SK-N-SH (cell line): ENCODE measurements at regions not wholly inside any gene's neighbourhood (a gene's known extent, or its start where the extent isn't known, plus 50 kb on each side); places are given as distances from the start of the nearest gene placed in this dataset.
"Not testable (repeated sequence)": the region's sequence is repeated elsewhere in the genome, so short reads cannot be mapped to it uniquely, and the experiment has no call there.

Source experiments
- CTCF ChIA-PET: fragments of 300-600, 350-600 bp; formaldehyde crosslinking; extraction: SDS; loops from one replicate; lab custom pipeline; 2021; lab: Yijun Ruan, JAX
- POLR2A ChIA-PET: fragments of 350-600 bp; sonication (Branson Sonifier 250); formaldehyde crosslinking; extraction: SDS; loops from one replicate; lab custom pipeline; 2020; ENCODE audit warnings: antibody characterized with exemption, inconsistent platforms; lab: Yijun Ruan, JAX
- DNase-seq: peaks from one replicate; pipeline ENCODE4 v3.0.0; 2012
- H2AFZ ChIP-seq: fragments of 200-600 bp; sonication (generic); 2 replicates; pipeline ENCODE4 v1.8.1; 2016; ENCODE audit warnings: antibody characterized with exemption, mild to moderate bottlenecking, low read depth
- H3F3A ChIP-seq: fragments of 200-600 bp; sonication (generic); replicated peaks from 2 replicates; pipeline ENCODE3; 2016; ENCODE audit warnings: antibody characterized with exemption, mild to moderate bottlenecking; ENCODE audit not compliant: insufficient read depth
- H3K27ac ChIP-seq, 2 experiments: fragments of 200-500 bp in 1 of 2; fragments of 200-600 bp in 1 of 2; sonication (Bioruptor generic) in 1 of 2; sonication (generic), shearing (Covaris generic) in 1 of 2; 2 replicates each; pipeline versions ENCODE4 v1.5.1 to v1.6.1; 2014 to 2016; ENCODE audit warnings: low read depth in 2 of 2, inconsistent platforms in 1 of 2, low read length in 1 of 2, mild to moderate bottlenecking in 1 of 2, mixed read lengths in 1 of 2
- H3K27me3 ChIP-seq: fragments of 200-600 bp; sonication (generic), shearing (Covaris generic); 2 replicates; pipeline ENCODE4 v1.6.1; 2016; ENCODE audit warnings: mixed run types; ENCODE audit not compliant: insufficient read depth
- H3K36me3 ChIP-seq, 2 experiments: fragments of 200-500 bp in 1 of 2; fragments of 200-600 bp in 1 of 2; sonication (Bioruptor generic) in 1 of 2; sonication (generic) in 1 of 2; replicated peaks in 1 of 2; 2 replicates each; pipeline versions ENCODE3 to v1.5.1; 2014 to 2016; ENCODE audit warnings: low read length in 1 of 2, mild to moderate bottlenecking in 1 of 2; ENCODE audit not compliant: insufficient read depth in 2 of 2, control insufficient read depth in 1 of 2
- H3K4me1 ChIP-seq, 2 experiments: fragments of 200-500 bp in 1 of 2; fragments of 200-600 bp in 1 of 2; sonication (Bioruptor generic) in 1 of 2; sonication (generic), shearing (Covaris generic) in 1 of 2; 2 replicates each; pipeline versions ENCODE4 v1.5.1 to v1.6.1; 2014 to 2016; ENCODE audit warnings: low read depth in 1 of 2, low read length in 1 of 2, mixed run types in 1 of 2; ENCODE audit not compliant: insufficient read depth in 2 of 2, control insufficient read depth in 1 of 2
- H3K4me2 ChIP-seq: fragments of 200-600 bp; sonication (generic), shearing (Covaris generic); 2 replicates; pipeline ENCODE4 v1.6.1; 2017; ENCODE audit warnings: mixed run types
- H3K4me3 ChIP-seq, 2 experiments: fragments of 200-500 bp in 1 of 2; fragments of 200-600 bp in 1 of 2; sonication (Bioruptor generic) in 1 of 2; sonication (generic), shearing (Covaris generic) in 1 of 2; 2 replicates each; pipeline versions ENCODE4 v1.5.1 to v1.8.1; 2014 to 2016; ENCODE audit warnings: low read depth in 2 of 2, inconsistent platforms in 1 of 2, low read length in 1 of 2, mild to moderate bottlenecking in 1 of 2, mixed read lengths in 1 of 2, moderate library complexity in 1 of 2
- H3K79me2 ChIP-seq: fragments of 200-600 bp; sonication (generic); 2 replicates; pipeline ENCODE4 v1.8.1; 2017; ENCODE audit warnings: mild to moderate bottlenecking; ENCODE audit not compliant: insufficient read depth
- H3K9ac ChIP-seq: fragments of 200-600 bp; sonication (generic); 2 replicates; pipeline ENCODE4 v1.6.1; 2017; ENCODE audit warnings: mixed run types
- H3K9me2 ChIP-seq: fragments of 200-600 bp; sonication (generic); 2 replicates; pipeline ENCODE4 v1.6.1; 2017; ENCODE audit warnings: mixed run types
- H3K9me3 ChIP-seq: fragments of 200-600 bp; sonication (generic); 2 replicates; pipeline ENCODE4 v1.6.1; 2017; ENCODE audit warnings: mixed run types, mild to moderate bottlenecking, moderate library complexity
- H4K20me1 ChIP-seq: fragments of 200-600 bp; sonication (generic); 2 replicates; pipeline ENCODE4 v1.6.1; 2017; ENCODE audit warnings: mild to moderate bottlenecking, mixed run types; ENCODE audit not compliant: insufficient read depth
- GABPA ChIP-seq: IDR thresholded peaks from 2 replicates; pipeline ENCODE4 v1.4.0; 2012; ENCODE audit warnings: low read depth, mild to moderate bottlenecking
- GATA2 ChIP-seq: sonication (generic); formaldehyde crosslinking; IDR thresholded peaks from 2 replicates; pipeline ENCODE4 v1.5.0; 2020; ENCODE audit warnings: mild to moderate bottlenecking, missing genetic modification reagents
- MXI1 ChIP-seq: IDR thresholded peaks from 2 replicates; pipeline ENCODE4 v1.6.1; 2012; ENCODE audit warnings: mild to moderate bottlenecking, low read depth, low read length, improper control_type of control experiment
- NRF1 ChIP-seq: IDR thresholded peaks from 2 replicates; pipeline ENCODE4 v1.6.1; 2012; ENCODE audit warnings: low read depth, mild to moderate bottlenecking, low read length
- SIN3A ChIP-seq: IDR thresholded peaks from 2 replicates; pipeline ENCODE4 v1.6.1; 2012; ENCODE audit warnings: low read depth, mild to moderate bottlenecking, low read length, moderate library complexity, borderline replicate concordance
- TCF12 ChIP-seq: IDR thresholded peaks from 2 replicates; pipeline ENCODE4 v1.4.0; 2012
- WGBS: methylation state at CpG from one replicate; pipeline ENCODE4 v1.1.6; 2017; ENCODE audit warnings: low lambda C conversion rate; 5-methylcytosine and 5-hydroxymethylcytosine counted together
- TF ChIP-seq, protein P1 (sequence below): fragments of 200-600 bp; sonication (generic); IDR thresholded peaks from 2 replicates; pipeline ENCODE4 v1.6.1; 2017; ENCODE audit warnings: antibody characterized with exemption, mild to moderate bottlenecking, moderate library complexity
- TF ChIP-seq, protein P2 (sequence below): IDR thresholded peaks from 2 replicates; pipeline ENCODE4 v1.6.1; 2012; ENCODE audit warnings: mild to moderate bottlenecking, low read depth, low read length, moderate library complexity

DNA sequence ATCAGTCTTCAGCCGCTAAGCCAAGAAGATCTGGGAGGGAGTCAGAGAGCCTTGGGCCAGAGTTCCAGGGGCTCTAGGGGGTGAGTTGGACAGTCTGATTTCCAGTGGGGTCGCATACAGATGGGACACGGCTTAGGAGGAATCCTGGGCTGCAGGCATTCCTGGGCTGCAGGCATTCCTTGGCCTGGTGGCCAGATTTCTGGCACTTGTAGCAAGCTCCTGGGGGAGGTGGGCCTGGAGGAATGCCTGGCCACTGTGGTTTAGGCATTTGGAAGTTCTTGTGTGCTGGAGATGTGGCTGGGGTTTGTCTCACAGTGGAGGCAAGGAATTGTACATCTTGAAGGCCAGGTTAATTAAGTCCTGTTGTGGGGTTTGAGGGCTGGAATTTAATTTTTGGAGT, 165.4 kb upstream of the JADE1 start:
- DNase-seq, H3K4me3 ChIP-seq, H3K4me1 ChIP-seq, H3K36me3 ChIP-seq, H2AFZ ChIP-seq, CTCF ChIA-PET, H3K9me2 ChIP-seq, H3F3A ChIP-seq, H3K4me2 ChIP-seq, H3K9ac ChIP-seq, POLR2A ChIA-PET, H3K9me3 ChIP-seq, H3K27me3 ChIP-seq, H3K79me2 ChIP-seq, H4K20me1 ChIP-seq, H3K27ac ChIP-seq: not testable (repeated sequence)
- 76% methylated on average over 2 of the region's 3 CpGs for WGBS
- TF ChIP-seq TCF12: peak; percentile 43; the same call in 1 of the 2 replicates

DNA sequence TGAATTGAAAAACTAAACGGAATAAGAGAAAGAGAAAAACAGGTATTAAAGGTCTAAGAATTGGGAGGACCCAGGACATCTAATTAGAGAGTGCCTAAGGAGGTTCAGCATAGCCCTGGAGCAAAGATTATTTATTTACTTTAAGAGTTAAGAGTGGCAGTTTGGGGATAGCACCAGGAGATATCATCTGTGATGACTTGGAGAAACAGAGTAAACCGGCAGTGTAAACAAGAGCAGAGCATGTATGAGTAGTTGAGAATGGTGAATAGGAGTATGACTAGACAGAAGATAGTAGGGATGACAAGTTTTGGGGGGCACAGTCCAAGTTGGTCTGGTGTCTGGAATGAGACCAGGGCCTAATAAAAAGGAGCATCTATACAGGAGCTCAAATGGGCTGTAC, 167.9 kb upstream of the JADE1 start:
- CTCF ChIA-PET, H3K4me1 ChIP-seq: not testable (repeated sequence)
- 94% methylated on average over 2 of the region's 2 CpGs for WGBS

DNA sequence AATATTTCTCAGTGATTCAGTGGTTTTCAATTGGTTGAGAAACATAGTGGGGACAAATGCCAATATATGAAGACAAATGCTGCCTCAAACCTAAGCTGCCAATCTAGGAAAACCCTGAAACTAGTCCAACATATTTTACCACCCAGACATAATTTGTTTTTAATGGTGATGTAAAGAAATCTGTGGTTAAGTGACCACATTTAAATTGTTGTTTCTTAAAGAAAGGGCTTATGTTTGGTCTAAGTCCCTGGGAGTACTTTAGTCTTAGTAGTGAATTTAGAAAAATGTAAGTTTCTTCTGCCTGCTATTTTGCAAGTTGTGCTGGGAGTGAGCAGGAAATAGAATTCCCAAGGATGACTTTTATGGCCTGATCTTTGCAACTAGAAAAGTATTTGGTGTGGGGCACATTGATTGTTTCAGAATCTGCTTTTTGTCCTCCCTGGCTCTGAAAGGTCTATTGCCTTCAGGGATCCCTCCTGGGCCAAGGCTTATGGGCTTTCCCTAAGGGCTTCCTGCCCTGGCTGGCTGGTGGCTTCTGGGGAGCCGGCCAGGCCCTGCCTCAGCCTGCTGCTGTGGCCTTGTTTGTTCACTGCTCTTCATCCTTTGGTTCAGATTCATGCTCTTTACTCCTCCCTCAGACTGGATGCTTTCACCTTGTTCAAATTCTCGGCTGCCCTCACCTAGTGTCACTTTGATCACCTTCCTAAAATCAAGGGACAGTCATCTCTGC, 169.8 kb upstream of the JADE1 start:
- Histone ChIP-seq H3K27me3 (no peaks in the 10 kb centered on the region), H3K9ac (no peak overlapping the region), H3K9me2 (no peaks in the 10 kb centered on the region), H3K4me3 (no peak overlapping the region), H3K79me2 (no peaks in the 10 kb centered on the region), H3K27ac (no peak overlapping the region), H3F3A (no peaks in the 10 kb centered on the region), H4K20me1 (no peaks in the 10 kb centered on the region), H3K4me1 (no peaks in the 10 kb centered on the region; a peak in 1 of 4 replicates), H3K4me2 (no peak overlapping the region), H3K9me3 (no peaks in the 10 kb centered on the region), H2AFZ (no peak overlapping the region), H3K36me3 (no peaks in the 10 kb centered on the region)
- ChIA-PET CTCF (no interaction called here), POLR2A (no interaction called here)
- 96% methylated on average over 2 of the region's 2 CpGs for WGBS
- TF ChIP-seq NRF1 (no peak), SIN3A (no peak), GABPA (no peak), GATA2 (CRISPR knock-in tag) (no peak), MXI1 (no peak)
- TF ChIP-seq, protein P1, sequence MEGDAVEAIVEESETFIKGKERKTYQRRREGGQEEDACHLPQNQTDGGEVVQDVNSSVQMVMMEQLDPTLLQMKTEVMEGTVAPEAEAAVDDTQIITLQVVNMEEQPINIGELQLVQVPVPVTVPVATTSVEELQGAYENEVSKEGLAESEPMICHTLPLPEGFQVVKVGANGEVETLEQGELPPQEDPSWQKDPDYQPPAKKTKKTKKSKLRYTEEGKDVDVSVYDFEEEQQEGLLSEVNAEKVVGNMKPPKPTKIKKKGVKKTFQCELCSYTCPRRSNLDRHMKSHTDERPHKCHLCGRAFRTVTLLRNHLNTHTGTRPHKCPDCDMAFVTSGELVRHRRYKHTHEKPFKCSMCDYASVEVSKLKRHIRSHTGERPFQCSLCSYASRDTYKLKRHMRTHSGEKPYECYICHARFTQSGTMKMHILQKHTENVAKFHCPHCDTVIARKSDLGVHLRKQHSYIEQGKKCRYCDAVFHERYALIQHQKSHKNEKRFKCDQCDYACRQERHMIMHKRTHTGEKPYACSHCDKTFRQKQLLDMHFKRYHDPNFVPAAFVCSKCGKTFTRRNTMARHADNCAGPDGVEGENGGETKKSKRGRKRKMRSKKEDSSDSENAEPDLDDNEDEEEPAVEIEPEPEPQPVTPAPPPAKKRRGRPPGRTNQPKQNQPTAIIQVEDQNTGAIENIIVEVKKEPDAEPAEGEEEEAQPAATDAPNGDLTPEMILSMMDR: no peak
- TF ChIP-seq, protein P2, sequence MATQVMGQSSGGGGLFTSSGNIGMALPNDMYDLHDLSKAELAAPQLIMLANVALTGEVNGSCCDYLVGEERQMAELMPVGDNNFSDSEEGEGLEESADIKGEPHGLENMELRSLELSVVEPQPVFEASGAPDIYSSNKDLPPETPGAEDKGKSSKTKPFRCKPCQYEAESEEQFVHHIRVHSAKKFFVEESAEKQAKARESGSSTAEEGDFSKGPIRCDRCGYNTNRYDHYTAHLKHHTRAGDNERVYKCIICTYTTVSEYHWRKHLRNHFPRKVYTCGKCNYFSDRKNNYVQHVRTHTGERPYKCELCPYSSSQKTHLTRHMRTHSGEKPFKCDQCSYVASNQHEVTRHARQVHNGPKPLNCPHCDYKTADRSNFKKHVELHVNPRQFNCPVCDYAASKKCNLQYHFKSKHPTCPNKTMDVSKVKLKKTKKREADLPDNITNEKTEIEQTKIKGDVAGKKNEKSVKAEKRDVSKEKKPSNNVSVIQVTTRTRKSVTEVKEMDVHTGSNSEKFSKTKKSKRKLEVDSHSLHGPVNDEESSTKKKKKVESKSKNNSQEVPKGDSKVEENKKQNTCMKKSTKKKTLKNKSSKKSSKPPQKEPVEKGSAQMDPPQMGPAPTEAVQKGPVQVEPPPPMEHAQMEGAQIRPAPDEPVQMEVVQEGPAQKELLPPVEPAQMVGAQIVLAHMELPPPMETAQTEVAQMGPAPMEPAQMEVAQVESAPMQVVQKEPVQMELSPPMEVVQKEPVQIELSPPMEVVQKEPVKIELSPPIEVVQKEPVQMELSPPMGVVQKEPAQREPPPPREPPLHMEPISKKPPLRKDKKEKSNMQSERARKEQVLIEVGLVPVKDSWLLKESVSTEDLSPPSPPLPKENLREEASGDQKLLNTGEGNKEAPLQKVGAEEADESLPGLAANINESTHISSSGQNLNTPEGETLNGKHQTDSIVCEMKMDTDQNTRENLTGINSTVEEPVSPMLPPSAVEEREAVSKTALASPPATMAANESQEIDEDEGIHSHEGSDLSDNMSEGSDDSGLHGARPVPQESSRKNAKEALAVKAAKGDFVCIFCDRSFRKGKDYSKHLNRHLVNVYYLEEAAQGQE: no peak
- DNase-seq: no peak

More for the DNA sequence above, 167.9 kb upstream of the JADE1 start:
- H3K9ac ChIP-seq, H2AFZ ChIP-seq, H3K9me3 ChIP-seq, H3K9me2 ChIP-seq, H3K4me2 ChIP-seq, H3K27ac ChIP-seq, H4K20me1 ChIP-seq, H3K36me3 ChIP-seq, H3K27me3 ChIP-seq, POLR2A ChIA-PET, H3K79me2 ChIP-seq, H3F3A ChIP-seq, DNase-seq, H3K4me3 ChIP-seq: not testable (repeated sequence)
